AG04449 (cell line): ENCODE measurements at regions not wholly inside any gene's neighbourhood (a gene's known extent, or its start where the extent isn't known, plus 50 kb on each side); places are given as distances from the start of the nearest gene placed in this dataset.

Experiments
- CTCF ChIA-PET: fragments of 350-600 bp; formaldehyde crosslinking; extraction: SDS; loops from one replicate; lab custom pipeline; 2021; ENCODE audit warnings: antibody characterized with exemption; lab: Yijun Ruan, JAX
- POLR2A ChIA-PET: fragments of 400-600, 350-600 bp; formaldehyde crosslinking; extraction: SDS; loops from one replicate; lab custom pipeline; 2020; ENCODE audit warnings: antibody characterized with exemption, inconsistent platforms; lab: Yijun Ruan, JAX
- DNase-seq: peaks from one replicate; pipeline ENCODE4 v3.0.0-alpha.2; 2010; ENCODE audit warnings: low read depth, low spot score
- H3K4me3 ChIP-seq: 2 replicates; pipeline ENCODE4 v1.5.1; 2011; ENCODE audit warnings: low read depth, mild to moderate bottlenecking, control low read depth, low read length
- CTCF ChIP-seq: IDR thresholded peaks from one replicate; pipeline ENCODE4 v1.5.1; 2011; ENCODE audit warnings: mild to moderate bottlenecking, moderate library complexity, low read length, control low read depth, inconsistent platforms; ENCODE audit not compliant: insufficient read depth; ENCODE audit errors: missing control alignments

GRCh38 chr12:113589437-113589836 is 117.8 kb upstream of the LHX5 start:
- H3K4me3 ChIP-seq = no peak overlapping the region
- ChIA-PET CTCF (no interaction called here), POLR2A (no interaction called here)
- TF ChIP-seq CTCF = no peak
- DNase-seq = no peak

GRCh38 chr12:113587720-113588119 is 116.0 kb upstream of the LHX5 start:
- ChIA-PET CTCF (no interaction called here), POLR2A (no interaction called here)
- TF ChIP-seq CTCF = no peak
- DNase-seq = no peak
- no peak overlapping the region for H3K4me3 ChIP-seq

GRCh38 chr12:113586461-113586860 is 114.8 kb upstream of the LHX5 start:
- POLR2A ChIA-PET = no interaction called here
- no peak for TF ChIP-seq CTCF
- H3K4me3 ChIP-seq = no peak overlapping the region
- DNase-seq = no peak
- CTCF ChIA-PET = no interaction called here

GRCh38 chr12:113582521-113583218 is 111.0 kb upstream of the LHX5 start:
- H3K4me3 ChIP-seq = no peak overlapping the region
- ChIA-PET CTCF (no interaction called here), POLR2A (no interaction called here)
- DNase-seq = no peak
- no peak for TF ChIP-seq CTCF

- POLR2A ChIA-PET = no interaction called here
- CTCF ChIA-PET = no interaction called here
- no peak overlapping the region for H3K4me3 ChIP-seq
- no peak for DNase-seq
- TF ChIP-seq CTCF = no peak
Observed at GRCh38 chr12:113581342-113581741, 109.7 kb upstream of the LHX5 start.

- POLR2A ChIA-PET = no interaction called here
Observed at GRCh38 chr12:113580437-113580836, 108.8 kb upstream of the LHX5 start.

More at GRCh38 chr12:113580437-113580836, 108.8 kb upstream of the LHX5 start:
- H3K4me3 ChIP-seq = no peak overlapping the region
- TF ChIP-seq CTCF = no peak
- no peak for DNase-seq
- CTCF ChIA-PET = no interaction called here
